Effector memory CD4-positive, alpha-beta T cell (primary cell): ENCODE measurements at regions not wholly inside any gene's neighbourhood (a gene's known extent, or its start where the extent isn't known, plus 50 kb on each side); places are given as distances from the start of the nearest gene placed in this dataset.

ENCODE experiments used
- DNase-seq, 3 donors: peaks; one replicate each; pipeline ENCODE4 v3.0.0-alpha.2; 2020
- H3K27ac ChIP-seq: 2 replicates; pipeline ENCODE4 v1.7.0; 2013; ENCODE audit warnings: mild to moderate bottlenecking, low read length, moderate library complexity; ENCODE audit not compliant: insufficient read depth, poor library complexity, severe bottlenecking
- H3K27me3 ChIP-seq: replicated peaks from 2 replicates; pipeline ENCODE4 v1.7.0; 2013; ENCODE audit warnings: mild to moderate bottlenecking, low read length; ENCODE audit not compliant: insufficient read depth, control insufficient read depth, poor library complexity, severe bottlenecking
- H3K36me3 ChIP-seq: 2 replicates; pipeline ENCODE4 v1.7.0; 2013; ENCODE audit warnings: mild to moderate bottlenecking, low read length, moderate library complexity; ENCODE audit not compliant: control insufficient read depth, insufficient read depth
- H3K4me1 ChIP-seq: 2 replicates; pipeline ENCODE4 v1.7.0; 2013; ENCODE audit warnings: low read length, mild to moderate bottlenecking; ENCODE audit not compliant: control insufficient read depth, insufficient read depth, poor library complexity, severe bottlenecking
- H3K4me3 ChIP-seq: 2 replicates; pipeline ENCODE4 v1.7.0; 2013; ENCODE audit warnings: low read length, low read depth, mild to moderate bottlenecking; ENCODE audit not compliant: insufficient read depth, poor library complexity, severe bottlenecking
- H3K9me3 ChIP-seq: 2 replicates; pipeline ENCODE4 v1.7.0; 2013; ENCODE audit warnings: mild to moderate bottlenecking, low read length, moderate library complexity; ENCODE audit not compliant: control insufficient read depth

DNA sequence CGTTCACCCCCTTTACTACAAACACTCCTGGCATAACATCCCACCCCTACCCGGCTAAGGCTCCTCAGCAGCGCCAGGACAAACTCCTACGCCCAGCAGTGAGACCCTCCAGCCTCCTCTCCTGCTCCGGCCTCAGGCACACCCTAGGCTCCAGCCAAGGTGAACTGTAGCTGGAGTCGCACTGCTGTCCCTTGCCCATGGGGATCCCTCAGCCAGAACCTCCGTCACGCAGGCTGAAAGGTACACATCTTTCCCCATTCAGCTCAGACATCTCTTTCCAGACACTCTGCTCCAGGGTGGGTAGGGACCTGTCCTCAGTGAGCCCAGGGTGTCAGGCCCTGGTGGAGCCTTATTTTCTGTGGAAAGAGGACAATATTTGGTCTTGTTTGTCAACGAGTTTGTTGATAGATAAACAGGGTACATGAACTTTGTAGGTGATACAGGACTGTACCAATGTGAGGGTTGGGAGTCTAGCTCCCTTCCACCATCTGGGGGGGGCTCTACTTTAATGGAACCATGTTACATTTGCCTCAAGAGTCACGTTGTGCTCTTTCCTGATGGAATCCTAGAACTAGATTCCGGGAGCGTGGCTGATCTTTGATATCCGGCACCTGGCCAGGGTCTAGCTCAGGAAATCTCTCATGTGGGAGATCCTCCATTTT is 56.5 kb upstream of the SSBP3 start:
- Histone ChIP-seq H3K9me3 (no peaks in the 10 kb centered on the region), H3K4me1 (peaks cover 33% of the 10 kb centered on the region), H3K27me3 (no peaks in the 10 kb centered on the region), H3K27ac (no peak overlapping the region), H3K36me3 (no peaks in the 10 kb centered on the region), H3K4me3 (no peak overlapping the region)
- no peak for DNase-seq

DNA sequence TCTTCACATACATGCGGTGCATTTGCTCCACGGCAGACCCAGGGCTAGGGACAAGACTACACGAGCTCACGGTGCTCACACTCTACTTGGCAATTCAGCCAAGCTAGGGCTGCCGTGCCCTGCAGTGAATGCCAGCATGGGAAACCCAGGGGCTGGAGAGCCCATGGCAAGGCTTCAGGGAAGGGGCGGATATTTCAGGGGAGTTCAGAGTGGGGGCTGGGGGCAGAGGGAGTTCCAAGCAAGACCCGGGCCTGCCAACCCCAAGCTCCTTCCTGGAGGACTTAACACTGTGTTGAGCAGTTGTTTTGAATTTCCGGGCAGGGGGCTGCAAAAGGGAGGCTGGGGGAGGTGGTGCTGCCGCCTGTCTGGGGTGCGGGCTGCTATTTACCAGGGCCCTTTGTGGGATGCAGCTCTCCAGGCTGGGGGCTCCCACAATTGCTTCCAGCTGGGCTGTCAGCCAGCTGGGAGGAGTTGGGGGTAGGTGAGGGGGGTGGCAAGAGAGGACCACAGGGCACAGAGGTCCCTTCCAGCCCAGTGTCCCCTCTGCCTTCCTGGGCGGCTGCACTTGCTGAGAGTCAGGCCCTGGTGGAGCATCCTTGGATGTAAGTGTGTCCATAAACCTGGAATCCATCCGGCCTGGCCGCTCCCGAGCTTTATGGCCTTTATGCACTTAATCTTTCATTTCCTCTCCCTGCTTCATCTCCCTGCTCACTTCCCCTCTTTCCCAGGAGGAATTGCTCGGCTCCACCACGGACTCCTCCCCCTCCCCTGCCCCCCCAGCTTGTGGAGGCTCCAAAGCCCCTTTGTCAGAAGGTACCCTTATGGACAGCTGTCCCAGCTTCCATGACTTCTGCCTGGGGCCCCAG is 55.8 kb upstream of the SSBP3 start:
- no peak for DNase-seq
- Histone ChIP-seq H3K4me3 (no peak overlapping the region), H3K9me3 (no peaks in the 10 kb centered on the region), H3K36me3 (no peaks in the 10 kb centered on the region), H3K4me1 (peaks cover 33% of the 10 kb centered on the region), H3K27ac (peak overlapping the region; percentile 7), H3K27me3 (no peaks in the 10 kb centered on the region)

DNA sequence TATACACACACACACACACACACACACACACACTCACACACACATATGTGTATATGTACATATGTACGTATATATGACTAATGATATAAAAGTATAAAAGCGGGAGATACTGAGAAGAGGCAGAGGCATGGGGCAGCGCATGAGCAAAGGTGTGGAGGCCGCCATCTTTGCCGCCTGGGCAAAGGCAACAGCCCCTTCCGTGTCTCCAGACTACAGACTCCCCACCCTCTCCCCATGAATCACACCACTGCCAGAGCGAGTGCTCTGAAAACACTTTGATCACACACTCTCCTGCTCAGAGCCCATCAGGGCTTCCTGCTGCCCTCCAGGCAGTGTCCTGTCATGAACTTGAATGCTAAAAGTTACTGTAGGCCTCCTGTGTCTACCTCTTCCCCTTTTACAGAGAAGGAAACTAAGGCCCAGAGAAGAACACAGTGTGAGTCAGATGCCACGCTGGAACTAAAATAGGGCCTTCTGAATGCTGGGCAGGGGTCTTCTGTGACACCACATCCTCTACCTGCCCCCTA is 54.7 kb upstream of the SSBP3 start:
- Histone ChIP-seq H3K27ac (peak overlapping the region; percentile 33), H3K4me1 (peaks cover 33% of the 10 kb centered on the region), H3K9me3 (no peaks in the 10 kb centered on the region), H3K4me3 (no peak overlapping the region), H3K36me3 (no peaks in the 10 kb centered on the region), H3K27me3 (no peaks in the 10 kb centered on the region)
- DNase-seq, result no peak

DNA sequence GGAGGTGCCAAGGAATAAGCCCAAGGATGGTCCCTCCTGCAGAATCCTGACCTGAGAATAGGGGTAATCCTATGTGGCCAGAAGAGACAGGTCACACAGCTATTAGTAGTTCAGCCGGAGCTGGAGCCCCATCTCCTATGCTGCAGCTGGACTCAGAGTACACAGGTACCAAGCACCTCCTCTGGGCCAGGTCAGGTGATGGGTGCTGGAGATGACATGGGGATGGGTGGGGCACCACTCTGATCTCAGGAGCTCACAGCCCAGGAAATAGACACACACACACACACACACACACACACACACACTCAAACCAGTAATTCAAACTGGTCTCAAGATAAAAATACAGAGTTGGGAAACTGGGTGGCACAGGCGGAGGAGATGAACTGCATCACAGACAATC is 54.2 kb upstream of the SSBP3 start:
- no peaks in the 10 kb centered on the region for H3K9me3 ChIP-seq
- peak; percentile 32 to 52 (median 46) for DNase-seq
- H3K27ac ChIP-seq, result peak overlapping the region; percentile 33
- no peaks in the 10 kb centered on the region for H3K27me3 ChIP-seq
- no peak overlapping the region for H3K4me3 ChIP-seq
- peaks cover 33% of the 10 kb centered on the region for H3K4me1 ChIP-seq
- H3K36me3 ChIP-seq, result no peaks in the 10 kb centered on the region

DNA sequence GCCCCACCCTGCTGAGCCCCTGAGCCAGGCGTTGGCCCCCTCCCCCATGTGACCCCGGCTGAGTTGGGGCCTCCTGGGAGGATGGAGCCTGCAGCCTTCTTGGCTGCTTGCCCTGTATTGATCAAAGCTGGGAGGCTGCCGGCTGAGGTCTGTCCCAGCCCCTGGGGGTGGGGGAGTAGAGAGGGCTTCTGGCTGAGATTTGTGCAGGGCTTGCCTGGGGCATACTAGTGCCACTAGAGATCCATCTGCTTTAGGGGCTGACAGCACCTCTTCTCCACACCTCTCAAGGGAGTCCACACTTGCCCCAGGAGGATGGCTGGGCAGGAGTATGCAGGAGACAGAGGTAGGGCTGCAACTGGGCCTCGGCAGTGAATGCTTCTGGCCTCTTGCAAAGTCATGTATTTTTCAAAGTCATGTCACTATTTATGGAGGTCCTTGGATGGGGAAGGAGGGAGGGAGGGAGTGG is 53.6 kb upstream of the SSBP3 start:
- DNase-seq, result no peak
- Histone ChIP-seq H3K9me3 (no peaks in the 10 kb centered on the region), H3K4me3 (no peak overlapping the region), H3K27me3 (no peaks in the 10 kb centered on the region), H3K4me1 (peaks cover 31% of the 10 kb centered on the region), H3K27ac (peak overlapping the region; percentile 10), H3K36me3 (no peaks in the 10 kb centered on the region)

DNA sequence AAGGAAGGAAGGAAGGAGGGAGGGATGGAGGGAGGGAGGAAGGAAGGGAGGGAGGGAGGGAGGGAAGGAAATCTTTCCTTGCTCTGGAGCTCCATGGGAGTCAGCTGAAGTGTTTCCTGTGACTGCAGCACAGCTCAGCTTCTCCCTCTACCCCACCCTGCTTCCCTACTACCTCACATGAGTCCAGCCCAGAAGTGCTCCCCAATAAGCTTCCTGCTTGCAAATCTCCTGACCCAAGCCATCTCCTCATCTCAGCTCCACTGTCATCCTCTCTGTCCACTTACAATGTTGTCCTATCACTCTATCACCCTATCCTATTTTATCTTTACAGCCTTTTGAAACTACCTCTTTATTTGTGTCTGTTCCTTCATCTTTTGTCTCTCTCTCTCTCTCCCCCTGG is 52.9 kb upstream of the SSBP3 start:
- peak overlapping the region; percentile 10 for H3K27ac ChIP-seq
- no peaks in the 10 kb centered on the region for H3K36me3 ChIP-seq
- no peaks in the 10 kb centered on the region for H3K9me3 ChIP-seq
- no peak for DNase-seq
- H3K4me1 ChIP-seq, result peaks cover 25% of the 10 kb centered on the region
- no peak overlapping the region for H3K4me3 ChIP-seq
- no peaks in the 10 kb centered on the region for H3K27me3 ChIP-seq

DNA sequence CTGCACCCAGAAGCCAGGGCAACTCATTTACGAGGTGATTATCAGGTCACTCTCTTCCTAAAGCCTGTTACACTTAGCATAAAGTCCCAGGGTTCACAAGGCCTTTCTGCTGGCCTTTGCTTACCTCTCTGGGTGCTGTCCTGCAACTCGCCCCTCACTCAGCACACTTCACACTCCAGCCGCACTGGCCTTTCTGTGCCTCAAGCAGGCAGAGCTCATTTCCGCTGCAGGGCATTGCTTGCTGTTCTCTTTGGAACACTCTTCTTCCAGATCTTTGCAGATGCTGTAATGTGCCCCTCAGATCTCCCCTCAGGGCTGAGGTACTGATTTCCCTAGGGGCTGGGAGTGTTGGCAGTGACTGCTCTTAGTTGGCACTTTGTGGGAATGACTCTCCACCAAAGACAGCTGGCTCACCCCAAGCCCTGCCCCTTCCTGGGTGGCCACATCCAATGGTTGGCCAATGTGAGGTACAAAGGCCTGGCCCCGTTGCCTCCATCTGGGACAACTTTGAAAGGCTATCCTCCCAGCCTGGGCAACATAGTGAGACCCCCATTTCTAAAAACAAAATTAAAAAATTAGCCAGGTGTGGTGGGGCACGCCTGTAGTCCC is 50.8 kb upstream of the SSBP3 start:
- Histone ChIP-seq H3K9me3 (no peaks in the 10 kb centered on the region), H3K27me3 (no peaks in the 10 kb centered on the region), H3K27ac (no peak overlapping the region), H3K4me3 (no peak overlapping the region), H3K4me1 (peaks cover 25% of the 10 kb centered on the region), H3K36me3 (no peaks in the 10 kb centered on the region)
- no peak for DNase-seq

DNA sequence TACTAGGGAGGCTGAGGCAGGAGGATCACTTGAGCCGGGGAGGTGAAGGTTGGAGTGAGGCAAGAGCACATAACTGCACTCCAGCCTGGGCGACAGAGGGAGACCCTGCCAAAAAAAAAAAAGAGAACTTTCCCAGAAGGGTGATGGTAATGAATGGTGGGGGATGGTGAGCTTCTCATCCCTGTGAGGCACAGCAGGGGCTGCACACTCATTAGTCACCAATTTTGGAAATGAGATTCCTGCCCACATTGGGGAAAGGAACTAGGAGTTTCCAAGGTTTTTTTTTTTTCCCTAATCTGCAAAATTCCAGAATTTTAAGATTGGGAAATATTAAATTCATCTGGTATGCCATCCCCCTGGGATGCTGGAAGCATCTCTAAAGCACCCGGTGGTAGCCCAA is 50.2 kb upstream of the SSBP3 start:
- Histone ChIP-seq H3K36me3 (no peaks in the 10 kb centered on the region), H3K27ac (no peak overlapping the region), H3K9me3 (no peaks in the 10 kb centered on the region), H3K27me3 (no peaks in the 10 kb centered on the region), H3K4me3 (no peak overlapping the region), H3K4me1 (peaks cover 23% of the 10 kb centered on the region)
- DNase-seq, result no peak
